Stimulated activated CD4-positive, alpha-beta T cell treated with anti-CD3 and anti-CD28 coated beads, Interleukin-1b, Interleukin-23, amount 100 ng/mL, for 4 hours (primary cell): ENCODE measurements at regions not wholly inside any gene's neighbourhood (a gene's known extent, or its start where the extent isn't known, plus 50 kb on each side); places are given as distances from the start of the nearest gene placed in this dataset.
"Not testable (repeated sequence)": the region's sequence is repeated elsewhere in the genome, so short reads cannot be mapped to it uniquely, and the experiment has no call there.

Experiments
- DNase-seq, 2 donors: peaks; one replicate each; pipeline ENCODE4 v3.0.0-alpha.2; 2020; ENCODE audit warnings: low read depth in 2 of 2

DNA sequence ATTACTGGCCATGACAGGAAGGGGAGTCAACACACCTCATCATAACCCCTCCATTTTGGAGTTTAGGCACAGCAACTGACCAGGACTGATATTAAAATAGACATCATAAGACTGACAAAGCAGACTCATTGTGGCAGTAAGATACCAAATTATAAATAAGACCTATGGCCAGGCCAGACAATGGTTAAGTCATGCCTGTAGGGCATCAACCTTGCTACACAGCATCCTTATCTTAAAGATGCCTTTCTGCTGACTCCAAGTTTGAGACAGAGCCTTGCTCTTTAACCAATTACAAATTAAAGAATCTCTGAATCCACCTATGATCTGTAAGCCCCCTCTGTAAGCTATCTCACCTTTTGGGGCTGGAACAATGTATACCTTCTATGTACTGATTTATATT lies 65.5 kb downstream of the VCX2 start:
- DNase-seq = no peak

DNA sequence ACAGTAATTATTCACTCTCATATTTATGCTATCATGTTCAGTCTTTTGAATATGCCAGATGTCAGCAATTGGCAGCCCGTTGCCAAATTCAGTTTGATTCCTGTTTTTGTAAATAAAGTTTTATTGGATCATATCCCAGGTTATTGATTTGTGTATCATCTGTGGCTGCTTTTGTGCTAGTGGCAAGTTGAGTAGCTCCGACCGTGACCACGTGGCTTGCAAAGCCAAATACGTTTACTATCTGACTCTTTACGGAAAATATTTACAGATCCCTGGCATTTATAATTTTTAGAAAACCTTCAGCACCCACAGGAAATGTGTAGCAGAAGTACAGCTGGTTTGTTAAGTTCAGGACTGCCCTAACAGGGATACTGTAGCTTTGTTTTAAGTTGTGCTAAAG lies 67.4 kb downstream of the VCX2 start:
- DNase-seq = no peak

- DNase-seq = no peak
Measured at GRCh38 chrX:8091510-8091909, 79.6 kb downstream of the VCX2 start.

GRCh38 chrX:8090906-8091305 lies 80.2 kb downstream of the VCX2 start:
- DNase-seq = no peak

GRCh38 chrX:8090482-8090881 lies 80.6 kb downstream of the VCX2 start:
- DNase-seq = no peak

DNA sequence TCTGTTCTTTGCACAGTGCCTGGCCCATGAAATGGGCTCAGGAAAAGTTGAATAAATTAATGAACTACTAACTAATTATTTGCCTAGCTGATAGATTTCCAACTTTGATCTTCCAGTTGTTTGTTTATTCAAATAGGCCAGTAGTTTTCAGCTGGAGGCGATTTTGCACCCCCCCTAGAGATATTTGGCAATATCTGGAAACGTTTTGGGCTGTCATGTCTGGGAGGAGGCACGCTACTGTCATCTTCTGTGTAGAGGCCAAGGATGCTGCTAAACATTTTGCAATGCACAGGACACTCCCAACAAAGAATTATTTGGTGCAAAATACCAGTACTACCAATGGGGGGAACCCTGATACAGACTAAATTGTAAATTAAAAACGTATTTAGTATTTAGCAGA lies 81.9 kb downstream of the VCX2 start:
- DNase-seq = no peak

DNA sequence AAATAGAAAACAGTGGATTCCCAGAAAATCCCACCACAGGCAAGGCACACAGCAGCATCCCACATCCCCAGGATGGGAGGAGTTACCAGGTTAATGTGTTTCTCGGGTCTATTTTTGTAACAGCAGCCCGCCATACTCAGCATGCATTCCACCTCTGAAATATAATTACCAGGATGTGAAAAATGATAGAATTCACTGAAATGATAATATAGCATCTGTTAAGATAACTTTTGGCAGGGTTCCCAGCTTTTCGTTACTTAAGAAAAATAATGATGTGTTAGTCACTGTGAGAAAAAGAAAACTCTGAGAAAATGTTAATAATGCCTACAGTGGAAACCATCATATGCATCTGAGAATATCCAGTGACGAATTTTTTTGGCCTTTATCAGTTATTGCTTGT lies 87.1 kb downstream of the VCX2 start:
- no peak for DNase-seq

- DNase-seq = no peak
Measured at GRCh38 chrX:8083286-8083685, 87.8 kb downstream of the VCX2 start.

DNA sequence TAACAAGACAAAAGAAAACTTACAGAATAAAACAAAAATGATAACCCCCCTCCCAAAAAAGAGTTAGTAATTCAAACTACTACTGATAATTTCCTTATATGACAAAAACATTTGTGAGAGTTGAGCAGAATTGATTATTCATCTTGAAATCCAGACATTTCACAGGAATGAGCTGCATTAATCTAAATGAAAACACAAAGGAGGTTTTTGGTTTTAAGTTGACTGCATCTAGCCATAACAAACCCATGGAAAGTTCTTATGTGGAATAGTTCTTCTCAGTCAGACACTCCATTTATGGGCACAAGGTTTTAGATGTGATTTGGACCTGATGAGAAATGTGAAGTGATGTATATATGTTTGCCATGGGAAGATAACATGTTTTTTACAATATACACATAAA lies 95.4 kb downstream of the VCX2 start:
- no peak for DNase-seq

DNA sequence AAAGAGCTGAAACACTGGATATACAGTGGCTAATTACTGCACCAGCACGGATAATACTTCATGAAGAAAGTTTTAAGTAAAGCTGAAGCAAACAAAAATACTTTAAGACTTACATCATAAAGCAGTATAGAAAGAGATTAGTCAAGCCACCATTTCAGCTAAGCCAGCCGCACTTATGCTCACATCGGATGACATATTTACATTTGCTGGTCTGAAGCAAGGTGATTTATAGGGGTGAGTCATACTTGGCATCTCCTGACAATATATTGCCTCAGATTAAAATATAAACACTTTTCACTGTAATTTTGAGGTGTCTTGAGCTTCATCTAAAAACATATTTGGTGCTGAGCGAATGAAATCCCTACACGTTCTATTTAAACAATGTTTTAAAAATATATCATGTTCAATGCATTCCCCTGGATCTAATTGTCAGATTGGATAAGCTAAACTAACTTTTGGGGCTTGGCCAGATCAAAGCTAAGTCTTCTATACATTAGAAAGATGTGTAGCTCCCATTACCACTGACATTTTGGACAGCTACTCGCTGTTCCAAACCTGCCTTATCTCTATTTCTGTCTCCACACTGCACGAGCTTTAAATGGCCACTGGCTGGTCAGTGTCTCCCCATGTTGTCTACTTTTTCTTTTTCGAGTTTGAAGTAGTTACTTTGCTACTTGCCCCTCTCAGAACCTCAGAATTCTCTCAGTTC lies 103.2 kb downstream of the VCX2 start:
- no peak for DNase-seq

DNA sequence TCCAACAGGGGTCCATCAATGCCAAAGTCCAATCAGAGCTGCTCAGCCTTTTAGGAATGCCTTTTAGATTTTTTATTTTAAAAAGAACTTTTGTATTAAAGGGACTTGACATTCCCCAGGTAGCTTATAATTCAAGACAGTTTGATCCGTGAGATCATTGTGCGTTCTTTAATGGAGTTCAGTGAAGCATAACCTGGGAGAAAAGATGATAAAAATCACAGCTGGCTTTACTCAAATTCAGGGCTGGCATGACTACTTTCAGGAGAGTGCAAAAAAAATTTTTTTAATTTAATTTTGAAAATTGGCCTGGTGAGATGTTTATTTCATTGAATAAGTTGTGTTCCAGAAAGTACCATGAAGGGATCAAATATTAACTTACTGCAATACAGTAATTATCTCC lies 118.2 kb downstream of the VCX2 start:
- no peak for DNase-seq

DNA sequence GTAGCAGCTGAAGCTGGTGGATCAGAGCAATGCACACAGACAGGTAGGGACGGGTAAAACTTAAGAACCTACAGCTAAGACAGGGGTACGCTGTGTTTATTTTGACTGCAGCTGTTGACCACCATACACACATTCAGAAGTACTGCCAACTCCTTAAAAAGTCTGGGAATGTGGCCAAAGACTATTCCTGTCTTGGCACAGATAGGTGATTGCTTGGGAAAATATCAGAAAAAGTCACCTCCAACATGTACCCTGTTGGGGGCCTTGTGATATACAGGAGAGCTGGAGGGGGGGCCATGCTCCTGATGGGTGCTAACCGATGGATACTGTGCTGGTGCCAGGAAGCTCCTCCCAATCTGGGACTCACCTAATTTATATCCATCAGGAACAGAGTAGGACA lies 121.2 kb downstream of the VCX2 start:
- DNase-seq = no peak

DNA sequence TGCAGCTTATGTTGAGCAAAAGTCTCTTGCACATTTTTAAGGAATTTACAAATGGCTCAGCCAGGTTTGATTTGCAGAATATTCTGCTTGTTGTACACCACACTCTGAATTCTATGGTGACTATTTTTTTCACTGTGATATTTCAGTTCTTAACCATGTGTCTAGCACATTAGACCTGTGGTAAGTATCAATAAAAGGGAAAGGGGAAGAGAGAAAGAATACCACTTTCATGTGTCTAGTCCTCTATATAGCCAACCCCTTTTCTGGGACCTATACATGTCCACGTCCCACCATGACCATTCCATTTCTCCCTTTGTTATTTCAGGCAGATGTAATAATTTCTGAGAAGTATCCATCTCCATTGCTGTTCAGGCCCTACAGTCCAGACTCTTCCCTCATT lies 121.3 kb upstream of the PNPLA4 start:
- no peak for DNase-seq

- DNase-seq = no peak
Measured at GRCh38 chrX:8044947-8045346, 117.7 kb upstream of the PNPLA4 start.

DNA sequence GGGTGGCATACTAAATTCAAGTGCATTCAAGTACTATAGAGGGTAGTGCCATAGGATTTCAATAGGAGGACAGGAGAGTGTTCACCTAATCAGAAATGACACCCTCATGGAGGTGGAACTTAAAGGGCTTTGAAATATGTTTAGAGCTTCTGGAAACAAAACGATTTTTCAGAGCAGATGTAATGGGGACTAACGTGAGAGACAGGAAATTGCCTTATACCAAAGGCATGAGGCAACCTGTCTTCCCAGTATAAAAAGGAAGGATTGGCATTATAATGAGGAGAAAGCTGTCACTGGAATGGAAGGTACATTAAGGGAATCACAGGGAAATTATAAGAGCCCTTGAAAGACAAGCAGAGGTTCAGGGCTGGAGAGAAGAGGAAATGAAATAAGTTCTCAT lies 116.3 kb upstream of the PNPLA4 start:
- DNase-seq = no peak

DNA sequence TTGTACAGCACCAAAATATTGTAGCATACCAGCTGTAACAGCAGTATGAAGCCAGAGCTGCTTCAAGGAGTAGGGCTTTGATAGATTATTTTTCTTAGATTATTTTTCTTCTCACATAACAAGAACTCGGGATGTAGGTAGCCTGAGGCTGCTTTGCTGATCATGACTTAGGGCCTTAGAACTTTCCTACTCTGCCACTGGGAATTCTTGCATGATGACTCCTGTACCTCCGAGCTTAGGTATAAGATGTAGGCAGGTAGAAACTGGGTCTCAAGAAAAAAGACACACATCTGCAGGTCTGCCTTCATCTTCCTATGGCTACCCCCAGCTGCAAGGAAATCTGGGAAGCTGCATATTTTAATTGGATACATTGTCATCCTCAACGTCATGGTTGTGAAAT lies 115.9 kb upstream of the PNPLA4 start:
- no peak for DNase-seq

GRCh38 chrX:8042304-8042703 lies 115.1 kb upstream of the PNPLA4 start:
- DNase-seq = no peak

DNA sequence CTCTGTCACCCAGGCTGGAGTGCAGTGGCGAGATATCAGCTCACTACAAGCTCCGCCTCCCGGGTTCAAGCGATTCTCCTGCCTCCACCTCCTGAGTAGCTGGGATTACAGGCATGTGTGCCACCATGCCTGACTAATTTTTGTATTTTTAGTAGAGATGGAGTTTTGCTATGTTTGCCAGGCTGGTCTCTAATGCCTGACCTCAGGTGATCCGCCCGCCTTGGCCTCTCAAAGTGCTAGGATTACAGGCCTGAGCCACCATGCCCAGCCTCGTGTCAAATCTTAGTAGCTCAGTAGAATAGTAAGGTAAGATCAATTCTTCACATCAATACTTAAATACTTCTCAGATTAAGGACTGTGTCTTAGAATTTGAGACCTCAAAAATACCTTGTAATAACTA lies 112.5 kb upstream of the PNPLA4 start:
- DNase-seq = not testable (repeated sequence)

DNA sequence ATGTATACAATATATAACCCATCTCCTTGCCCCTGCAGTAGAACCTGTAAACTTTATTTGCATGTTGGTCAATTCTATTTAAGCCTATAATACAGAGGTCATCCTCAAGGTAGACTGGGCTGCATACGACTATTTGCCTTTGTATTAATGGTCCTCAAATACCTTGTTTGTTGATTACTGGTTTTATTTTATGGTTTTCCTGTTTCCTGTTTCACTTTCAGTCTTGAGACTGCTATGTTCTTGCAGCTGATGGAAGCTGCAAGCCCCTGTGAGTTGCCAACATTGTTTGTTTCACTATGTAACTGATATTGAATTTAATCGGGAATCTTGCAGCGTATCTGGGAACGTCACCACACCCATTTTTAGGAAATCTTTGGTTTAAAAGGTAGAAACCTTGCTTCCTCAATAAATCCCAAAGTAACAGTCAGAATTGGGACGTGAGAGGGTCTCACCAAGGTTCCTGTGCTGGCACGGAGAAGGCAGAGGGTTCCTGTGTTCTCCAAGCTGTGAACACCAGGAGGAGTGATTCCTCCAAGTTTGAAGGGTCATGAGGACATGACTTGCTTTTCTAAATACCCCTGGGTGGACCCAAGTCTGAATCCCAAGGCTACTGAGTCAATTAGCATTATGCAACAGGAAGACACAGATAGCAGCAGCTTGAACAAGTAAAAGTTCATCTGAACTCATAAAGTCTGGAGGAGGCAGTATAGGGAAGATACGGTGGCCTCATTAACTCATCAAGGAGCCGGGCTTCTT lies 110.6 kb upstream of the PNPLA4 start:
- no peak for DNase-seq

DNA sequence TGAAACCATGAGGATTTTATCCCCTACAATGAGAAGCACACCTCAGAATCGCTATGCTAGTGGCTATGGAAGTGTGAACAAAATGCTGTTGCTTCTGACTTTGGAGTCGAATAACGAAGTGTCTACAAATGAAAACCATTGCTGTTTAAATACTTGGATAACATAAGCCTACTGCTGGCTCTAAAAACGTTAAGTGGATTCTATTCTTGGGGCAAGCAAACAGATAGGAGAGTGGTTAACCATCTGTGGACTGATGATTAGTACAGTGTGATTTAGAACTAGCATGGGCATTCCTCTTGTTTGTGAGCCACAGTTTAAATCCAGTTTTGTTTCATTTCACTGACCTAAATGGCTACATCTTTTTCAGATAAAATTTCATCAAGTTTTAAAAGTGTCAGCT lies 109.7 kb upstream of the PNPLA4 start:
- no peak for DNase-seq

DNA sequence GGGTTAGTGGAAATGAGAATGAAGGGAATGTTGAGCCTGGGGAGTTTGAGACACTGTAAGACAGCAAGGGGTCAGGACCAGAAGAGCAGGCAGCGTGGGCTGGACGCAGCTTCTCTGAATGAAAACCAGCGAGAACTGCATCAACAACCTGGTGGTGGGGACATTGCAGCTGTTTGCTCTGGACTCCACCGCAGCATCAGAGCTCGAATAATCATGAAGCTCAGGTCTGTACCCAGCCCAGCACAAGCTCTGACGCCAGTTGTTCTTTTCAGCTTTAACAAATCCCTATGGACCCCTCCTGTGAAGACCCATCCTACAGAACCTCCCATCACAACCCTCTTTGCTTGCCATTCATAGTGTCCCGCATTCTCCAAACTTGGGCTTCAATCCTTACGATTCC lies 106.8 kb upstream of the PNPLA4 start:
- no peak for DNase-seq

GRCh38 chrX:8033175-8033574 lies 106.0 kb upstream of the PNPLA4 start:
- no peak for DNase-seq

- no peak for DNase-seq
Measured at GRCh38 chrX:8030361-8030760, 103.1 kb upstream of the PNPLA4 start.

GRCh38 chrX:8027827-8028226 lies 100.6 kb upstream of the PNPLA4 start:
- DNase-seq = no peak
